Fibroblast of lung (primary cell): ENCODE measurements at regions not wholly inside any gene's neighbourhood (a gene's known extent, or its start where the extent isn't known, plus 50 kb on each side); places are given as distances from the start of the nearest gene placed in this dataset.

Experiments used
- CTCF ChIP-seq, 2 donors: IDR thresholded peaks in 1 of 2; conservative IDR thresholded peaks in 1 of 2; 1 replicate in 1 of 2; 2 replicates in 1 of 2; pipeline ENCODE4 v1.5.1; 2011 to 2012; ENCODE audit warnings: low read length in 2 of 2, control low read depth in 1 of 2, inconsistent platforms in 1 of 2, low read depth in 1 of 2, mild to moderate bottlenecking in 1 of 2
- EZH2 ChIP-seq: IDR thresholded peaks from 2 replicates; pipeline ENCODE4 v1.5.1; 2012; ENCODE audit warnings: low read length, control low read depth, mild to moderate bottlenecking; ENCODE audit errors: missing control alignments

GRCh38 chr2:198640463-198640862 is 817.3 kb downstream of the SATB2 start:
- TF ChIP-seq CTCF (conservative IDR thresholded peaks at IDR 0.05 in 1 of 2, IDR thresholded peaks at IDR 0.05 in 1 of 2; ENCODE audit: low read depth in 1 of 2, low read length in 2 of 2) = no peak
- TF ChIP-seq EZH2 = no peak
